ENCODE measurements at regions not wholly inside any gene's neighbourhood (a gene's known extent, or its start where the extent isn't known, plus 50 kb on each side); places are given as distances from the start of the nearest gene placed in this dataset.

DNA sequence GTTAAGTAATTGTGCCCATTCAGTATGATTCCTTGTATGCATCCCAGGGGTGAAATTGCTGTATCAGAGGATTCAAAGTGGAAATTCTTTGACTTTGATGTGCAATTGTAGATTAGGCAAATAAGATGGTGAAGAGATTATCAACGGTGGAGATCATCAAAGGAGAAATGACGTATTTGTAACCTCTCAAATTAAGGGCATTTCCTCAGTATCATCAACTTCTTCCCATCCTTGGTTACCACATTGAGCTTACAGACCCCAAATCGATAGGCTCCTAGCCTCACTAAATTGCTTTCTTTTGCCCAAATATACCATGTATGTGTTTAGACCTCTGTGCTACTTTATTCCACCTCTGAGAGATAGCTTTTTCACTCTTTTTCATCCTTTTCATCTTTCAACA is 213.1 kb upstream of the ZFP64 start:
- H3K27ac ChIP-seq (ENCODE audit: low read depth, low read length), result no peak overlapping the region
- H3K14ac ChIP-seq (ENCODE audit: insufficient read length), result no peak overlapping the region
- no peaks in the 10 kb centered on the region for H3K79me2 ChIP-seq (ENCODE audit: control insufficient read depth in 1 of 2, insufficient read depth in 2 of 2, low read length in 2 of 2)
- H3K4me3 ChIP-seq (ENCODE audit: extremely low read depth in 1 of 4, insufficient read depth in 2 of 4, low read depth in 3 of 4, low read length in 4 of 4), result no peak overlapping the region
- H3K27me3 ChIP-seq (replicated peaks in 1 of 4; ENCODE audit: control insufficient read depth in 3 of 4, extremely low read depth in 1 of 4, insufficient read depth in 3 of 4, low read length in 3 of 4), result no peaks in the 10 kb centered on the region
- H2BK5ac ChIP-seq (ENCODE audit: low read depth, low read length), result no peak overlapping the region
- POLR2A ChIA-PET (ENCODE audit: partially characterized antibody), result no interaction called here
- no peaks in the 10 kb centered on the region for H3K79me1 ChIP-seq (ENCODE audit: low read depth, low read length)
- no peak overlapping the region for H4K8ac ChIP-seq (ENCODE audit: extremely low read depth, insufficient read depth, low read length)
- H3K9me3 ChIP-seq (ENCODE audit: insufficient read depth in 2 of 2, low read depth in 1 of 2, low read length in 1 of 2), result no peaks in the 10 kb centered on the region
- no peaks in the 10 kb centered on the region for H3K36me3 ChIP-seq (ENCODE audit: control insufficient read depth in 2 of 4, insufficient read depth in 4 of 4, low read length in 3 of 4)
- H3K4ac ChIP-seq (replicated peaks; ENCODE audit: insufficient read length, low read depth, low read length), result no peak overlapping the region
- H3K18ac ChIP-seq (ENCODE audit: extremely low read depth, low read length), result no peak overlapping the region
- H3K23ac ChIP-seq (ENCODE audit: insufficient read length), result no peak overlapping the region
- no peaks in the 10 kb centered on the region for H3K4me1 ChIP-seq (replicated peaks in 1 of 4; ENCODE audit: control insufficient read depth in 3 of 4, insufficient read depth in 4 of 4, low read length in 3 of 4)
- no peak overlapping the region for H4K91ac ChIP-seq (replicated peaks; ENCODE audit: insufficient read length, low read length)
- no peak overlapping the region for H2AFZ ChIP-seq (ENCODE audit: low read length)
- no peaks in the 10 kb centered on the region for H4K20me1 ChIP-seq (replicated peaks in 1 of 2; ENCODE audit: control insufficient read depth in 1 of 2, insufficient read depth in 2 of 2, low read length in 2 of 2)
- H4K5ac ChIP-seq (ENCODE audit: insufficient read length, low read depth, low read length), result no peak overlapping the region
- H3K23me2 ChIP-seq (ENCODE audit: low read depth, low read length), result no peaks in the 10 kb centered on the region
- H3K9ac ChIP-seq (replicated peaks in 1 of 4; ENCODE audit: extremely low read depth in 1 of 4, low read depth in 3 of 4, low read length in 3 of 4), result no peak overlapping the region
- CTCF ChIA-PET (ENCODE audit: partially characterized antibody), result no interaction called here
- WGBS, 2 experiments (ENCODE audit: extremely low coverage in 1 of 2, insufficient coverage in 1 of 2, insufficient read length in 1 of 2, insufficient replicate concordance in 2 of 2, low coverage in 1 of 2, low lambda C conversion rate in 2 of 2, missing lambda C conversion rate in 1 of 2), result 80% methylated on average over 3 of the region's 3 CpGs; no CpG with 5 or more reads in 1 of the 2 experiments
- H2AK5ac ChIP-seq (ENCODE audit: low read depth, low read length), result no peak overlapping the region
- H3K56ac ChIP-seq (replicated peaks; ENCODE audit: insufficient read length, low read depth, low read length), result no peak overlapping the region
- no peak overlapping the region for H2BK12ac ChIP-seq (ENCODE audit: low read depth, low read length)
- no peak for FAIRE-seq
- H2BK15ac ChIP-seq (ENCODE audit: low read length), result no peak overlapping the region
- H2BK120ac ChIP-seq (replicated peaks; ENCODE audit: low read depth, low read length), result no peak overlapping the region
- H3K4me2 ChIP-seq (ENCODE audit: insufficient read depth in 1 of 2, low read depth in 2 of 2, low read length in 2 of 2), result no peak overlapping the region
- DNase-seq (ENCODE audit: low read depth in 1 of 2, low spot score in 2 of 2), result no peak
- H2BK20ac ChIP-seq (ENCODE audit: low read length), result no peak overlapping the region
- no peak for TF ChIP-seq EP300 (IDR thresholded peaks at IDR 0.05; ENCODE audit: borderline replicate concordance in 1 of 2, low read depth in 2 of 2, low read length in 2 of 2)
- TF ChIP-seq, protein P1, sequence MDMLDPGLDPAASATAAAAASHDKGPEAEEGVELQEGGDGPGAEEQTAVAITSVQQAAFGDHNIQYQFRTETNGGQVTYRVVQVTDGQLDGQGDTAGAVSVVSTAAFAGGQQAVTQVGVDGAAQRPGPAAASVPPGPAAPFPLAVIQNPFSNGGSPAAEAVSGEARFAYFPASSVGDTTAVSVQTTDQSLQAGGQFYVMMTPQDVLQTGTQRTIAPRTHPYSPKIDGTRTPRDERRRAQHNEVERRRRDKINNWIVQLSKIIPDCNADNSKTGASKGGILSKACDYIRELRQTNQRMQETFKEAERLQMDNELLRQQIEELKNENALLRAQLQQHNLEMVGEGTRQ (IDR thresholded peaks at IDR 0.05; ENCODE audit: low read length), result no peak
- TF ChIP-seq SUZ12 (IDR thresholded peaks at IDR 0.05; ENCODE audit: low read length), result no peak
- no peak for TF ChIP-seq CBX5 (IDR thresholded peaks at IDR 0.05; ENCODE audit: low read depth, low read length)
- TF ChIP-seq MAFK (IDR thresholded peaks at IDR 0.05; ENCODE audit: low read depth, low read length), result no peak
- TF ChIP-seq SAP30 (IDR thresholded peaks at IDR 0.05; ENCODE audit: insufficient read depth, insufficient replicate concordance, low read length), result no peak
- no peak for TF ChIP-seq FOSL1 (IDR thresholded peaks at IDR 0.05; ENCODE audit: insufficient read depth, low read depth, low read length)
- no peak for TF ChIP-seq KDM4A (IDR thresholded peaks at IDR 0.05; ENCODE audit: low read depth, low read length, severe bottlenecking)
- no peak for TF ChIP-seq SP2 (IDR thresholded peaks at IDR 0.05; ENCODE audit: low read length)
- no peak for TF ChIP-seq CBX8 (IDR thresholded peaks at IDR 0.05; ENCODE audit: borderline replicate concordance, low read depth, low read length)
- TF ChIP-seq RBBP5 (IDR thresholded peaks at IDR 0.05; ENCODE audit: borderline replicate concordance, low read depth, low read length), result no peak
- TF ChIP-seq HDAC6 (IDR thresholded peaks at IDR 0.05; ENCODE audit: low read depth, low read length), result no peak
- TF ChIP-seq SIN3A (conservative IDR thresholded peaks at IDR 0.05 in 1 of 2, IDR thresholded peaks at IDR 0.05 in 1 of 2; ENCODE audit: low read depth in 1 of 2, low read length in 2 of 2), result no peak

Measured in H1 (cell line).